HG02884 (cell line): ENCODE measurements at regions not wholly inside any gene's neighbourhood (a gene's known extent, or its start where the extent isn't known, plus 50 kb on each side); places are given as distances from the start of the nearest gene placed in this dataset.
"Not testable (repeated sequence)": the region's sequence is repeated elsewhere in the genome, so short reads cannot be mapped to it uniquely, and the experiment has no call there.

Experiments used
- ATAC-seq: cut with Tn5 transposase; IDR thresholded peaks from one replicate; pipeline ENCODE4 v1.9.1; 2021; ENCODE audit warnings: mild to moderate bottlenecking, moderate library complexity; ENCODE audit not compliant: unreplicated experiment

DNA sequence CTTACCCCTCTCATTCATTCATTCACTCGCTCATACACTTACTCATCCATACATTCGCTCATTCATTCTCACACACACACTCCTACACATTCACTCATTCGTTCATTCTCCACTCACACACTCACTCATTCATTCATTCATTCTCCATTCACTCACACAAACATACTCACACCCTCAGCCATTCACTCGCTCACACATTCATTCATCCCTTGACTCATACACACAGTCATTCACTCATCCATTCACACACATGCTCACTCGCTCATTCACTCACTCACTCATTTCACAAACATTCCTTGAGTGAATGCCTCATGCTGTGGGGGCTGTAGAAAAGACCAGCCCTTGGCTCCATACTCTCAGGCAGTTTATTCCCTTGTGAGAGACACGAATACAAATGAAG, 151.1 kb upstream of the MAMLD1 start:
- no peak for ATAC-seq

DNA sequence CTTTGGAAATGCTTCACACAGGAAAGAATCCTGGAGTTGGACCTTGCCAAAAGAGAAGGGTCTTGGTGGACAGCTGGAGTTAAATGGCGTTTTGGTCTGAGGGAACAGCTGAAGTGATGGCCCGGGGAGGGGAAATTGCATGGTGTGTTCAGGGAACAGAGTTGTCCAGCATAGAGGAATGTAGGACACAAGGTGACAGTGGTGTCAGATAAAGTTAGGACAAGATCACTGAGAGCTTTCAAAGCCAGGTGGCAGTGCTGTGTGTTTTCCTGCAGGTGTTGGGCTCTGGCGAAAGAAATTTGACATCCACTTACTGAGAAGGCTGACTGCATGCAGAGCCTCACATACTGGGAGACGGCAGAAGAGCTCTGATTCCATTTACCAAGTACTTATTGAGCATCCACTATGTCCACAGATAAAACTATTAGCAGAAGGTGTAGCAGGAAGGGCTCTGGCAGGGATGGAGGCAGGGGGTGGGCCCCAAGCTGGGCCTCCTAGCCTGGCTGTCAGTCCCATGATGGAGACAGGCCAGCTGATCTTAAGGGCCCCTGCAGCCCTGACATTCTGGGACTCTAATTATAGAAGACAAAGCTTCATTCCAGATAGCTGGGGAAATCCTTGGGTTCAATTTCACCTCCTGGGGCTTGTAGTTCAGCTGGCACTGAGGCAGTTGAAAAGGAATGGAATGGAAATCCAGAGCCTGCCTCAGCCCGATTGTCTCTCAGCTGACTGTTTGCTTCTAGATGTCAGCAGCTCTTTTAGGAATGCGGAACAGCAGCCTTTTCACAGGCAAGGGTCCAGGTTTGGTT, 150.2 kb upstream of the MAMLD1 start:
- no peak for ATAC-seq

DNA sequence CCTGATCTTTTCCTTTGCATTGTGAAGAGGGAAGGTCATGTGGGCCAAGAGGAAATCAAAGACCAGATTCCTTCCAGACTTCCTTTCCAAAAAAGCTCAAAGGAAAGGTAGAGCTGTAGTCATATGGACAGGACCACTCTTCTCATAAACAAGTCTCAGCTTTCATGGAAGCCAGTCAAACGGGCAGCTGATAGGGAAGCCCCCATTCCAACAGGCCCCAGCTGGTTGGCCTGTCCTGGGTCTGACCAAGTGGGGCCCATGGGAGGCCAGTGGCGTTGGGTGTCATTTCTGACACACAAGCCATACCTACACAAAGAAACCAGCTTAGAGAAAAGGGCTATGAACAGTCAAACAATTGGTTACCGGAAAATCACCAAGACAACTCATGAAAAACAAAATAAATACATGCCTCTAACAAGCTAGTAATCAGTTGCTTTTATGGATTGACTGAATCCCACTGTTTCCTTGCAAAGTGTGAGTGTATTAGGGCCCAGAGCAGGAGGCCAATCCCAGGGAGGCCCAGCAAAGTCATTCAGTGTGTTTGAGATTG, 149.6 kb upstream of the MAMLD1 start:
- ATAC-seq = no peak

DNA sequence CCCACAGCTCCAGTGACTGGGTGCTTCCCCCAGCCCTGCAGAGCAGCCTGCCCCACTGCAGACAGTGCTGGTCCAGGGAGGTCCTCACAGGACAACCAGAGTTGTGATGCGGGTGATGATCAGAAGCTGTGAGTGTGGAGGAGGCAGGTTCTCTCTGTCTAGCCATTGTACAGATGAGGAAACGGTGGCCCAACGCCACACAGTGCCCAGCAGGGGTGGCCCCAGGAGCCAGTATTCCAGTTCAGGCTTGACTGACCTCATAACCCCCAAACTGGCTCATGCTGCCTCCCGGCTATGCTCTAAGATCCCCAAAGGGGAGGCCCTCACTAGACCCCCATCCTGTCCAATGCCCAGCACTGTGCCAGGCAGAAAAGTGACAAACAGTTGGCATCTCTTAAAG, 147.1 kb upstream of the MAMLD1 start:
- ATAC-seq = not testable (repeated sequence)

DNA sequence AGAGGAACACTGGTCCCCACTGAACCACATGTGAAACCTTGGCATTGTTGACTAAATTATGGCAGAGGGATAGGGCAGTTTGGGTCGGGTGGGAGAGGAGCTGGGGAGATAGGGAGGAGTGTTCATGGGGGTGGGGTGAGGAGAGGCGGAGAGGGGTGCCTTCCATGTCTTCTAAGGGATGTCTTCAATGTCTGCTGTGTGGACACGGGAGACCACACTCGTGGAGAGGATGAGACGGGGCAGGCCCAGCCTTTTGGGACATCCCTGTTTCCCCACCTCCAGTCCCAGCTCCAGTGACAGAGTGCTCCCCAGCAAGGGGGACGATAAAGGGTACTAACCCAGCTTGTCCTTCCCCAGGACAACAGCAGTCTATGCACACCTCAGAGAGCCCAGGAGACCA, 146.4 kb upstream of the MAMLD1 start:
- ATAC-seq = no peak

GRCh38 chrX:150217609-150218008, 145.5 kb upstream of the MAMLD1 start:
- ATAC-seq = no peak

- ATAC-seq = no peak
Measured at GRCh38 chrX:150219374-150220185, 143.5 kb upstream of the MAMLD1 start.

GRCh38 chrX:150223176-150224015, 139.7 kb upstream of the MAMLD1 start:
- ATAC-seq = no peak

DNA sequence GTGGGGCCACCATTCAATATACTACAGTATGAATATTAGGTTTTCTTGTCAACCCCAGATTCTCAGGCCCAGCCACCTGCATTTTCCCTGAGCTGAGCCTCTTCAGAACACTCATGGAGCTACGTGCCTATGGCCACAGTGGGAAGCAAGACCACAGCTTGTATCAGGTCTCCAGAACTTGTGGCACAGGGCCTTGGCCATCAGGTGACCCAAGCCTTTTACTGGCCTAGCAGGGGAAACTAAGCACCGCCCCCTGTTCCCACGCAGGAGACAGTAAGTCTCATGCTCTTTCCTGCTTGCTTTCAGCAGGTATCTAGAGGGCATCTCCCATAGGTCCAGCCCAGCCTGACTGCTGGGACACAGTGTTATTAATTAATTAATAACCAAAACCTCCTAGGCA, 138.4 kb upstream of the MAMLD1 start:
- no peak for ATAC-seq

- ATAC-seq = no peak
Measured at GRCh38 chrX:150225266-150225665, 137.9 kb upstream of the MAMLD1 start.

DNA sequence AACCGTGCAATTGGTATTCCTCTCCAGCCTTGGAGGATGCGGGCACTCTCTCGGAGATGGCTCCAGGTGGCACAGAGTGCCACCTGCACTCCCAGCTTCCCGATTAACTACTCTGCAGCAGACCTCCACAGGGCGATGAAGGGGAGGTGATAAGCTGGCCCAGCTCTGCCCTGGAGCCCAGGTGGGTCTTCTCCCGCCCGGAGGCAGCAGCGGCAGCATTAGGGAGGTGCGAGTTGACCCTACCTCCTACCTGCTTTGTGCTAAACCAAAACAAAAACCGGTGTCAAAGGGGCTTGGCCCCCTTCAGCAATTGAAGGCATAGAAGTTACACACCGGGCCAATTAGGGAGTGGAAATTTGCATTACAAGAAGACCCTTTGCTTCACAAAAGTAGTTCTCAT, 137.4 kb upstream of the MAMLD1 start:
- ATAC-seq = no peak

DNA sequence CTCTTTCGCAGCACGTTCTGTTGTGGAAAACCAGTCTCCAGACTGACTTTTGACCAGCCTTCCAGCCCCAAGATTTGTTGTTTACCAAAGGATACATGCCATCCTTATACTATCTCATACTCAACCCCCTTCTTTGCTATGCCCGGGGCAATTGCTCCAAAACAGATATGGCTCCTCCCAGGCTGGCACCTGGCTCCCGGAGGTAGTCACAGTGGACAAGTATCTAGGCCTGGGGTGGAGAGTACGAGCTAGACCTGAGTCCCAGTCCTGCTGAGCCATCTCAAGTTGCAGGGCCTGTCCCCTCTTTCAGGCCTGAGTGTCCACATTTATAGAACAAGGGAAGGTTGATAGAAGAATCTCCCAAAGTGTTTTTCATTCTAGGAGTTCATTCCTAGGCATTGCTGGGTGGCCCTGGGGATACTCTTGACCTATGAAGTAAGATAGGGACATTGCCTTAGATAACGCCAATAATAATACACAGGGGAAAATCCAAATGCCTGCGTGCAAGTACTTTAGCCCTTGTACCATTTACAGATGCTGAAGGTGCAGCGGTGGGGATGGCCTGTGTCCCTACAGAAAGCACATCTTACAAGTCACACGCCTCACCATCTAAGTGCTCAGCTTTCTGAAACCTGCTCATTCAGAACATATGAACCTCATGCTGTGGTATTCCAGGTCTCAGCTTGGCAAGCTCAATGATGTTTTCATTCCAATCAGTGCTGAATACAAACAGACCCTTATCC, 136.7 kb upstream of the MAMLD1 start:
- no peak for ATAC-seq

GRCh38 chrX:150227321-150227860, 135.7 kb upstream of the MAMLD1 start:
- no peak for ATAC-seq

DNA sequence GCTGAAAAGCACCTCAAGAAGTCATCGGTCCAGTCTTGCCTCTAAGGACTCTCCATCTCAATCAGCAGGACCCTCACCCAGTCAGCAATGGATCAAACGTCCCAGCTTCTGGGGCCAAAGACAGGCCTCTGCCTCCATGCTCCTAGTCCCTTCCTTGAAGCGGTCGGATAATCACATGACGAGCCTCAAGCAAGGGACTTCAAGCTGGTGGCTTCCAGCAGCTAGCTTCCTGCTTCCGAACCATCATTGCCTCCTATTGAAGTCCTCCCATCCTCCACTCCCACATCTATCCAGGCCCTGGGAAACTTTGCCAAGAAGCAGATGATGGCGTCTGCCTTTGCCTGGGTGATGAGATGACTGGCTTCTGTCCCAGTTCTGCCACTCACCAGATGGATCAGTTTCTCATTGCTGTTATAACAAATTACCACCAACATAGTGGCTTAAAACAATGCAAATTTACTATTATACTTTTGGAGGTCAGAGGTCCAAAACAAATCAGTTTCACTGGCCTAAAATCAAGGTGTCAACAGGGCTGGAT, 135.2 kb upstream of the MAMLD1 start:
- ATAC-seq = no peak

GRCh38 chrX:150228431-150228830, 134.7 kb upstream of the MAMLD1 start:
- ATAC-seq = no peak

GRCh38 chrX:150229030-150229429, 134.1 kb upstream of the MAMLD1 start:
- ATAC-seq = no peak

DNA sequence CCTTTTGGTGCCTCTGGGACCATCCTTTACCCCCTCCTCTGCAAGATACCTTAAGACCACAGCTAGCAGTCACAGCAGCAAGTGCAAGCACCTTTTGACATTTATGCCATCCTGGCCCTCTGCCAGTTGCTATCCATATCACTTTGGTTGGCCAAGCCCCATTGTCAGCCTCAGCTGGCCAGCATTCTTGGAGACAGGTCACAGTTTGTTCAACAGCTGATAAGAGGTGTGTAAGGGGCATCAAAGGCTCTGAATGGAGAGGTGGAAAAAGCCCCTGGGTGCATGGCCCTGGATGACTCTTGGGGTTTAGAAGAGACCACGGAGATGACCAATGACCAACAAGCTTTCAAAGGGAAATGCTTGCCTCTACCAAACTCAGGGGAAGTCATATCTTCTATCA, 133.6 kb upstream of the MAMLD1 start:
- ATAC-seq = no peak

DNA sequence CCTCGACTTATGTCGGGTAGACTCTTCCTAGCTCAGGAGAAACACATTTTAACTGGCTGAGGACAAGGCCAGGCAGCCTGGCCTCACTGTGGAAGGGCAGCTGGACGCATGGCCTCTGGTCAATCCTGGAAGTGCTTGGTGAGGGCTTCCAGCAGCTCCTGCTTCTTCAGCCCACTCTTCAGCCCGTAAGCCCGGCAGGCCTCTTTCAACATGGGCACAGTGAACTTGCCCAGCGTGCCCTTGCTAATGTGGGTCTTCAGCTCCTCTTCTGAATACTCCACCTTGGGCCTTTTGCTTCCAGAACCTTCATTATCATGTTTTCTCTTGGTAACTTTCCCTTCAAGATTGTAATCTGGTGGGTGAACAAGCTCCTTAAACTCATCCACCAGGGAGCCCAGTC, 132.2 kb upstream of the MAMLD1 start:
- not testable (repeated sequence) for ATAC-seq

DNA sequence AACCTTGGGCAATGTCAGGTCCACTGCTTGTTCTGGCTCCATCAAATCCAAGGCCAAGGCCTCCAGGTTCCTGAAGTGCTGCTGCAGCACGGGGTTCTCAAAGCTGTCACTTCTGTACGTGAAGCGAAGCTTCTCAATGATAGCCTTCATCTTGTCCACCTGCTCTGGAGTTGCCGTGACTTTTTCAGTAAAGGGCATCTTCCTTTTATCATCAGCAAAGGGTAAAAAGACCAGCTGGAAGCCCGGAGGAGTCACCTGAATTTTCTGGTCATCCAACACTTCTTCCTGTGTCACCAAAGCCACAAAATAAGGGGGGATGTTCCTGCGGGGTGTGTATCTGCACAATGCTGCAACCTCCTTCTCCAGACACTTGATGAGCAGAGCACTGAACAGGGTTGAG, 131.7 kb upstream of the MAMLD1 start:
- ATAC-seq = not testable (repeated sequence)

DNA sequence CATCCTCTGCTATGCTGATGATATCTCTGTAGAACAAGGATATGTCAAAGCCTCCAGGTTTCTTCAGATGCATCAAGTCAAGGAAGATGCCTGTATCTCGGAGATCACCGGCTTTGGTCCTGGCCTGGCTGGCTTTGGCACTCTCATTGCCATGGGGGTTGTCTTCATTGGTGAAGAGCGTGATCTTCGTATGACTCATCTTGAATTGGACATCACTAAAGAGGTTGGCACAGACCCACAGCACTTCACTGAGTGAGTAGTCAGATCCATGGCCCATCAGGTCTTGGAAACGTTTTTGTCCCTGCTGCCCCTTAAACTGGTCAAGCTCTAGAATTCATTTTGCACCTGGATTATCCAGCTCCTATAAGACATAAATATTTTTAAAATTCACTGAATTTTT, 130.9 kb upstream of the MAMLD1 start:
- not testable (repeated sequence) for ATAC-seq
